GM23338 (cell line): ENCODE measurements at regions not wholly inside any gene's neighbourhood (a gene's known extent, or its start where the extent isn't known, plus 50 kb on each side); places are given as distances from the start of the nearest gene placed in this dataset.

Experiments used
- ATAC-seq: fragments of 200-7000 bp; cut with Tn5 transposase; 3 replicates; pipeline ENCODE4 v1.9.1; 2020
- DNase-seq: peaks from one replicate; pipeline ENCODE4 v3.0.0-alpha.2; 2015; ENCODE audit warnings: low spot score
- H2AFZ ChIP-seq: fragments of 200-600 bp; sonication (generic); 2 replicates; pipeline ENCODE4 v1.8.0; 2016; ENCODE audit warnings: antibody characterized with exemption, mild to moderate bottlenecking, moderate library complexity
- H3F3A ChIP-seq: fragments of 200-600 bp; sonication (generic); replicated peaks from 2 replicates; pipeline ENCODE4 v1.8.0; 2017; ENCODE audit warnings: antibody characterized with exemption, mixed run types, low read depth
- H3K27ac ChIP-seq: fragments of 200-600 bp; sonication (generic); 2 replicates; pipeline ENCODE4 v1.6.1; 2016; ENCODE audit warnings: low read depth
- H3K27me3 ChIP-seq: fragments of 200-600 bp; sonication (generic); 2 replicates; pipeline ENCODE4 v1.8.0; 2016; ENCODE audit warnings: mild to moderate bottlenecking, mixed run types, moderate library complexity; ENCODE audit not compliant: insufficient read depth
- H3K36me3 ChIP-seq: fragments of 200-600 bp; sonication (generic); 2 replicates; pipeline ENCODE4 v1.8.0; 2016; ENCODE audit warnings: mild to moderate bottlenecking; ENCODE audit not compliant: insufficient read depth
- H3K4me1 ChIP-seq: fragments of 200-600 bp; sonication (generic); 2 replicates; pipeline ENCODE4 v1.8.0; 2016; ENCODE audit warnings: mild to moderate bottlenecking, moderate library complexity; ENCODE audit not compliant: insufficient read depth
- H3K4me2 ChIP-seq: fragments of 200-600 bp; sonication (generic); 2 replicates; pipeline ENCODE4 v1.7.1; 2017; ENCODE audit warnings: mixed run types
- H3K4me3 ChIP-seq: fragments of 200-600 bp; sonication (generic); 2 replicates; pipeline ENCODE4 v1.6.1; 2016; ENCODE audit warnings: mixed run types
- H3K79me2 ChIP-seq: fragments of 200-600 bp; sonication (generic); replicated peaks from 2 replicates; pipeline ENCODE4 v1.8.0; 2017; ENCODE audit warnings: mild to moderate bottlenecking; ENCODE audit not compliant: insufficient read depth
- H3K9me2 ChIP-seq: fragments of 200-600 bp; sonication (generic); 2 replicates; pipeline ENCODE4 v1.8.0; 2017; ENCODE audit not compliant: insufficient read depth
- H4K20me1 ChIP-seq: fragments of 200-600 bp; sonication (generic); replicated peaks from 2 replicates; pipeline ENCODE4 v1.8.0; 2017; ENCODE audit warnings: mild to moderate bottlenecking; ENCODE audit not compliant: insufficient read depth
- H3K27ac Mint-ChIP-seq: 2 replicates; pipeline ENCODE4 v1.8.0; 2020; ENCODE audit warnings: inconsistent platforms, mild to moderate bottlenecking, moderate library complexity, mixed read lengths
- H3K27me3 Mint-ChIP-seq: 3 replicates; pipeline ENCODE4 v1.8.0; 2022; ENCODE audit warnings: low read depth, mild to moderate bottlenecking, moderate library complexity, mixed read lengths, inconsistent platforms; ENCODE audit not compliant: insufficient read depth, poor library complexity
- H3K36me3 Mint-ChIP-seq: 3 replicates; pipeline ENCODE4 v1.8.0; 2021; ENCODE audit warnings: low read depth, mild to moderate bottlenecking, inconsistent platforms, moderate library complexity, mixed read lengths
- H3K4me1 Mint-ChIP-seq: 3 replicates; pipeline ENCODE4 v1.8.0; 2020; ENCODE audit warnings: mild to moderate bottlenecking, inconsistent platforms, mixed read lengths
- H3K4me3 Mint-ChIP-seq: 3 replicates; pipeline ENCODE4 v1.8.0; 2021; ENCODE audit warnings: moderate library complexity, mild to moderate bottlenecking, inconsistent platforms, mixed read lengths
- H3K9me3 Mint-ChIP-seq: 3 replicates; pipeline ENCODE4 v1.8.0; 2020; ENCODE audit warnings: moderate library complexity, mild to moderate bottlenecking, inconsistent platforms, mixed read lengths
- CREB1 ChIP-seq: fragments of 250-450 bp; sonication (Bioruptor Pico); IDR thresholded peaks from 2 replicates; pipeline ENCODE4 v1.5.0; 2020; ENCODE audit warnings: low read depth, mild to moderate bottlenecking, moderate library complexity
- CTCF ChIP-seq, 2 experiments: fragments of 200-600 bp in 1 of 2; sonication (generic) in 1 of 2; conservative IDR thresholded peaks; 2 replicates each; pipeline versions ENCODE4 v1.5.1 to v1.6.1; 2016 to 2017; ENCODE audit warnings: antibody characterized with exemption in 2 of 2, low read depth in 2 of 2, mild to moderate bottlenecking in 2 of 2, moderate library complexity in 1 of 2
- ETS1 ChIP-seq: IDR thresholded peaks from 2 replicates; pipeline ENCODE4 v1.6.1; 2016; ENCODE audit warnings: antibody characterized with exemption
- EZH2 ChIP-seq: fragments of 200-600 bp; sonication (generic); IDR thresholded peaks from one replicate; pipeline ENCODE4 v1.8.0; 2017; ENCODE audit warnings: antibody characterized with exemption, mild to moderate bottlenecking, low read depth; ENCODE audit not compliant: unreplicated experiment
- JUNB ChIP-seq: IDR thresholded peaks from one replicate; pipeline ENCODE4 v1.6.1; 2016; ENCODE audit warnings: antibody characterized with exemption; ENCODE audit not compliant: unreplicated experiment
- NANOG ChIP-seq: IDR thresholded peaks from 2 replicates; pipeline ENCODE4 v1.6.1; 2016; ENCODE audit warnings: antibody characterized with exemption, borderline replicate concordance
- POLR2AphosphoS5 ChIP-seq: IDR thresholded peaks from 2 replicates; pipeline ENCODE4 v1.6.1; 2016; ENCODE audit warnings: antibody characterized with exemption, low read depth
- REST ChIP-seq: IDR thresholded peaks from one replicate; pipeline ENCODE4 v1.6.1; 2018; ENCODE audit warnings: antibody characterized with exemption; ENCODE audit not compliant: unreplicated experiment
- STAT1 ChIP-seq: IDR thresholded peaks from one replicate; pipeline ENCODE4 v1.6.1; 2016; ENCODE audit warnings: antibody characterized with exemption; ENCODE audit not compliant: unreplicated experiment
- ZNF114 ChIP-seq: fragments of 250-450 bp; sonication (Bioruptor Pico); IDR thresholded peaks from 2 replicates; pipeline ENCODE4 v1.5.0; 2020; ENCODE audit warnings: mild to moderate bottlenecking, moderate library complexity
- ZNF331 ChIP-seq: fragments of 250-450 bp; sonication (Bioruptor Pico); IDR thresholded peaks from 2 replicates; pipeline ENCODE4 v1.5.0; 2020; ENCODE audit warnings: low read depth, mild to moderate bottlenecking, moderate library complexity
- ZNF462 ChIP-seq: fragments of 250-450 bp; sonication (Bioruptor Pico); IDR thresholded peaks from 2 replicates; pipeline ENCODE4 v1.5.0; 2020; ENCODE audit warnings: mild to moderate bottlenecking, moderate library complexity

GRCh38 chr13:54361460-54361859 is 1332.8 kb downstream of the OLFM4 start (continued):
- no peak for TF ChIP-seq ETS1
- TF ChIP-seq POLR2AphosphoS5 = no peak
- TF ChIP-seq ZNF331 (CRISPR knock-in tag) = no peak
- TF ChIP-seq JUNB = no peak
- TF ChIP-seq ZNF114 = no peak

- H3K4me3 Mint-ChIP-seq = no peak overlapping the region
- no peaks in the 10 kb centered on the region for H3F3A ChIP-seq
- no peak for TF ChIP-seq EZH2
- TF ChIP-seq CREB1 (CRISPR knock-in tag) = no peak
- no peak for TF ChIP-seq REST
- TF ChIP-seq CTCF (conservative IDR thresholded peaks at IDR 0.05; ENCODE audit: low read depth in 2 of 2) = no peak
- no peak for TF ChIP-seq ZNF114
- TF ChIP-seq NANOG = no peak
- TF ChIP-seq ZNF462 = no peak
- no peak for TF ChIP-seq ETS1
- no peak for TF ChIP-seq STAT1
These were observed 1338.1 kb downstream of the OLFM4 start for GRCh38 chr13:54366728-54367127.

More at GRCh38 chr13:54366728-54367127, 1338.1 kb downstream of the OLFM4 start:
- Mint-ChIP-seq H3K36me3 (peaks cover 11% of the 10 kb centered on the region; the same call in 2 of the 3 replicates), H3K27ac (no peak overlapping the region), H3K27me3 (no peaks in the 10 kb centered on the region), H3K4me1 (no peaks in the 10 kb centered on the region; the same call in 2 of the 3 replicates), H3K9me3 (peaks cover 6% of the 10 kb centered on the region; the same call in 1 of the 3 replicates)
- Histone ChIP-seq H3K4me1 (peaks cover 4% of the 10 kb centered on the region; the same call in 1 of the 2 replicates), H3K36me3 (no peaks in the 10 kb centered on the region; the same call in 1 of the 2 replicates), H3K4me3 (no peak overlapping the region), H2AFZ (no peak overlapping the region), H3K9me2 (no peaks in the 10 kb centered on the region), H3K4me2 (no peak overlapping the region), H3K27ac (no peak overlapping the region), H3K27me3 (no peaks in the 10 kb centered on the region), H3K79me2 (no peaks in the 10 kb centered on the region), H4K20me1 (no peaks in the 10 kb centered on the region)
- DNase-seq = no peak
- no peak for ATAC-seq
